HG03139 (cell line): ENCODE measurements at regions not wholly inside any gene's neighbourhood (a gene's known extent, or its start where the extent isn't known, plus 50 kb on each side); places are given as distances from the start of the nearest gene placed in this dataset.
"Not testable (repeated sequence)": the region's sequence is repeated elsewhere in the genome, so short reads cannot be mapped to it uniquely, and the experiment has no call there.

ENCODE experiments used
- ATAC-seq: cut with Tn5 transposase; IDR thresholded peaks from one replicate; pipeline ENCODE4 v1.9.1; 2021; ENCODE audit not compliant: unreplicated experiment

- no peak for ATAC-seq
Measured at GRCh38 chr3:8112587-8112986, 389.0 kb upstream of the LMCD1 start.

DNA sequence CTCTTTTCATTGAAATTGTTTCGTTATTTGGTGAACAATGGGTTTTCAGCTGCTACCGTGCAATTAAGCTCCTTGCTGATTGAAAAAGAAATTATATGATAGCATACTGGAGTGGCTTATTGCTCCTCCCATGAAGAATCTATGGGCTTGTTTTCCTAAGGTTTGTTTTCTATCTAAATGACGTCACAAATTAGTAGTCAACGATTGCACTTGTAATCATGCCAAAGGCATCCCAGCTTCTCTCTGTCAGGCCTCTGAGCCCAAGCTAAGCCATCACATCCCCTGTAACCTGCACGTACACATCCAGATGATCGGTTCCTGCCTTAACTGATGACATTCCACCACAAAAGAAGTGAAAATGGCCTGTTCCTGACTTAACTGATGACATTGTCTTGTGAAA is 388.0 kb upstream of the LMCD1 start:
- no peak for ATAC-seq

DNA sequence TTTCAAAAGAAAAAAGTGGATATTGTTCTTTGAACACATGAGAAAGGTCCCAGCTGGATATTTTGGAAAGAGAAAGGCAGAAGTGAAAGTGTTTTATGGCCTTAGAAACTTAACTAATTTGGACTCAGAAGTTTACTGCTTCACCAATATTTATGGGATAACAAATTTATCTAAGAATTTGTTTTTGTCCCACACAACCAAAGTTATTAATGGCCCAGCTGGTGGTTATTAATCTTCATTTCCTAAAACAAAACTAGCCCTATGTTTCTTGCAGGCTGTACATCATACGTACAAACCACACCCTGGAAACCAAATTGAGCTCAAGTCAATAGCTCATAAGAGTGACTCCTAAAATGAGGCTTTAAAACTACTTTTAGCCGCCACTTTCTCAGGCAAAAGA is 372.9 kb upstream of the LMCD1 start:
- no peak for ATAC-seq

- ATAC-seq, result no peak
Measured at GRCh38 chr3:8136553-8136952, 365.1 kb upstream of the LMCD1 start.

DNA sequence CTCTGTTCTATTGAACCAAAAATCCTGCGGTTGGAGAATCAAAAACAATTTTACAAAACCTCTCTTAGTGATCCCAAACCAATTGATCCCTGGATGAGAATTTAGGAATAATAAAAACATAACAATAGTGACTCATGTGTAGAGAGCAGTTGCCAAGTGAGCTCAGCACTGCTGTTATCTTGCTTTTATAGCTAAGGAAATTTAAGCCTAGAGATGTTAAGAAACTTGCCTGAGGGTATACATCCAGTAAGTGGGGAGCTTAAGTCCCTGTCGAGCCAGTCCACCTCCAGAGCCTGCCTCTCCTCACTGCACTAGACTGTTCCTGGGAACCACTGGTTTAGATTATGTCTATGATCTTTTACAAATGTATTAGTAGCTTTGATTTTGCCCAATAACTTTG is 358.4 kb upstream of the LMCD1 start:
- no peak for ATAC-seq

DNA sequence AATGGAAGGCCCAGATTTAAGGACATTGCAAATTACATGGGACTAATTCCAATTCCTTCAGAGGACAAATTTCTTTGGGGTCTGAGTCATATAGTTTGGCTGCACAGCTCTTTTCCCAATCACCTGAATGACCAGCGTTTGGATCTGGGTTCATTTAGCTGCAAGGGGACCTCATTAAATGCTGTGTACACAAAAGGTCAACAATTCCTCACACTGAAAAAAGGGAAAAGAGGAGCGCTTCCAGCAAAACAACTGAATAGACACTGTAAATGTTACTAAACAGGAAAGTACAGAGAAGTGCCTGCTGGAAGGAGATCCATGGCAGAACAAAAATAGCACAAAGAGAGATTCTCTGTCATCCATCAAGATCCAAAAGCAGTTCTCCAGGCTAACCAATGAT is 356.0 kb upstream of the LMCD1 start:
- ATAC-seq, result no peak

DNA sequence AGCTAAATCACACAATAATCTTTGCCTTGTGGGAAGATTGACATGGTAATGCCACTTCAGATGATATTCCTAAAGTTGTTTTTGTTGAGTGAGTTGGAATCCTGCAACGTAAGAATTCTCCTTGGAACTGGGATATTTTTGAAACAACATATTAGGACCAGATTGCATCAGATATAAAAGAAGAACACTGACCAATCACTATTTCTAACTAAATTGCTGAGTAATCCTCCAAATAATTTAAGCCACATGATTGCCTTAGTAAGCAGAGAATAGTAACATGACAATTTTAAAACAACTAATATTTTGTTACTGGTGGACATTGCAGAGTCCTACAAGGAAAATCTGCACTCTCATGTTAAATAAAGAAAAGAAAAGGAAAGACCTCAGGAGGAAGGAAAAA is 353.9 kb upstream of the LMCD1 start:
- no peak for ATAC-seq

DNA sequence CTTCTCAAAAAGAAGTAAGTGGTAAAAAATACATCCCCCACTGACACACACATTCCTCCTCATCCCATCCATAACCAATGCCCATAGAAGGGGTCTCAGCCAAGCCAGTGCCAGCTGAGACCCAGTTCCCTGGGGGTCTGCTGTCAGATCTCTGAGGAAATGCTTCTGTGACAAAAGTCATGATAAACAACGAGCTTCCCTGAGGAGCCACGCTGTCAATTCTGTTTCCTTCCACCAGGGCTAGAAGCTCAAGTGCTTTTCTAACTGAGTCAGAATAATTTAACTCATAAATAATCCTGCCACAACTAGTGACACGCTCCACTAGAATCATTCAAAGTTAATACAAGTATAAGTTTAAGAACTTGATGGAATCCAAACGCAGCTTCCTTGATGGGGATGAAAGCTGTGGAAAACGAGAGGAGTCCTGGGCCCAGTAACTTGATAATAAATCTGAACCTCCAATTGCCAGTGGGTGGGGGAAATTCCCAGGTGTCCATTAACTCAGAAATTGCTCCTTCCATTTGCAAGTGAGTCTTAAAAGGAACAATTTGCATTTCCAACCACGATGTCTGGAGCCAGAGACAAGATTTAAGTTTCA is 348.7 kb upstream of the LMCD1 start:
- ATAC-seq, result no peak

DNA sequence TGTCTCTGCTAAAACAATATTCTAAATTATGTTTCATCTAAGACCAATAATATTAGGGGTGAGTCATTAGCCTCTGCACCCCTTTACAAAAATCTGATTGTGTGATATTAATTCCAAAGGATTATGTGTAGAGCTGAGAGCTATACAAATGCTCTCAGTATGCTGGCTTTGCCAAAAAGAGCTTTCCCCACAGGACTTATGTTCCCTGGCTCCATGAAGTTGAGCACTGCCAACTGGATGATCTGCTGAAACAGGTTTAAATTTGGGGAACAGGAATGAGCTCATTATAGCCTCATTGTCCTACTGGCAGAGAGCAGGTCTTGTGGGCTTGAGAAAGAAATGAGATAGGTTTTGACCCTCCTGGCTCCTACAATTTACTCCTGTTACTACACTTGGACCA is 347.8 kb upstream of the LMCD1 start:
- no peak for ATAC-seq

- no peak for ATAC-seq
Measured at GRCh38 chr3:8154617-8155016, 347.0 kb upstream of the LMCD1 start.

GRCh38 chr3:8156138-8156537 is 345.5 kb upstream of the LMCD1 start:
- ATAC-seq, result no peak

DNA sequence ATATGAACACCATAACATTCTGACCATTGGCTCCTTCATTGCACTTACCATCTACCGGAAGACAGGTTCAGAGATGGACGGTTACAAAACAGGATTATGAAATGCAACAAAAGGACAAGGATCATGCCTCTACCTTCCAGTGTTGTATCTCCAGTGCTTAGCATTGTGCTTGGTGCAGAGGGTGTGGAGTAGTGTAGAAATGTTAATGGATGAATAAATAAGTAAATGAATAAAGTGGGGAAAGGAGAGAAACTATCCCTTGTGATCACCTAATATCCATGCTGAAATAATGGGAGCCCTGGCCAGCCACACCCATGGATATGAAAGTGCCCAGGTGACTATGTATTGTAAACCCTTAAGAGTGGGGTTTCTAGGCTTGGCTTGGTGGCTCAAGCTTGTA is 344.8 kb upstream of the LMCD1 start:
- ATAC-seq, result no peak

DNA sequence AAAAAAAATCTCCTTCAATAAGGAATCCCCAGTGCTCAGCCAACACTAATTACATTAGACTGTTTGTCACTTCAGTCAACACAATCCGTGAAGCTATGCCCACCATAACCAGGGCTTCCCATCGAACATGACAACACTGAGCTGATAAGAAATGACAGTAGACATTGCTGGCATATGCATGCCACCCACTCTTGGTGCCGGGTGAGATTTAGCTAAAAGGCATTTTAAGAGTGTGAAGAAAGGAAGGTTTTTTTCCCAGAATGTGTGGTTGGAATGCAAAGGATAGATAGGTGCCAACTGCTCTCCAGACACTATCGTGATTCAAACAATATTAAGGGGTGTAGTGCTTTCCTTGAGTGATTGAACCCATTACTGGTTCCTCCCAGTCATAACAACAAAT is 344.0 kb upstream of the LMCD1 start:
- ATAC-seq, result no peak

- ATAC-seq, result no peak
Measured at GRCh38 chr3:8164145-8164544, 337.5 kb upstream of the LMCD1 start.

DNA sequence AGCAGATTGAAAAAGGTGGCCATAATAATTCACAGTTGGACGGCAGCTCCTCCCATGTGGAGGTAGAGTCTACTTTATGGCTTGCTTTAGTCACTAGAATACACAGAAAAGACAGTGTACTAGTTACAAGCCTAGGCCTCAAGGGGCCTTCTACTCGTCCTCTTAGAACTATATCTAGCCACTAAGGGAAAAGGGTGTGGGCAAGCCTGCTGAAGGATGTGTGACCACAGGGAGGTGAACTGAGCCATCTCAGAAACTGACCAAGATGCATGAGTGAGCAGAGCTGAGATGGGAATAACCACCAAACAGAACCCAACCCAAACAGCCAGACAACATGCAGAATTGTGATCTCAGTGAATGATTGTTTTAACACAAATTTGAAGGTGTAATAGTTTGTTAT is 335.6 kb upstream of the LMCD1 start:
- ATAC-seq, result no peak

GRCh38 chr3:8170971-8171508 is 330.6 kb upstream of the LMCD1 start:
- ATAC-seq, result no peak

DNA sequence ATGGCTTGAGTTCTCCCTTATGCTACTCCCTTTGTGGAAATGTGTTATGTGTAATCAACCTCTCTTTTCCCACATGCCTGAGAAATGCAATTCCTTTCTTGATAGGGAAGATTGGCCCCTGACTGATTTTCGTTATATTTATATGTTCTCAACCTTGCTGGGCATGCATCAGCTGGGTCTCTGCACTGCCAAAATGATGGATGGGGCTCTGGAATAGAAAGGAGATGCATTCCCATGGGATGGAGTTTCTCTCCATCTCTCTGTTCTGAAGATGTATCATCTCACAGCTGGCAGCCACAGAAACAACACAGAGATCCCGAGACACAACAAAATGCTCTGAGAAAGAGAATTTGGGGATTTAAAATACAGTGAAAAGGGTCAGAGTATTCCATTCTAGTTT is 327.7 kb upstream of the LMCD1 start:
- ATAC-seq, result no peak

DNA sequence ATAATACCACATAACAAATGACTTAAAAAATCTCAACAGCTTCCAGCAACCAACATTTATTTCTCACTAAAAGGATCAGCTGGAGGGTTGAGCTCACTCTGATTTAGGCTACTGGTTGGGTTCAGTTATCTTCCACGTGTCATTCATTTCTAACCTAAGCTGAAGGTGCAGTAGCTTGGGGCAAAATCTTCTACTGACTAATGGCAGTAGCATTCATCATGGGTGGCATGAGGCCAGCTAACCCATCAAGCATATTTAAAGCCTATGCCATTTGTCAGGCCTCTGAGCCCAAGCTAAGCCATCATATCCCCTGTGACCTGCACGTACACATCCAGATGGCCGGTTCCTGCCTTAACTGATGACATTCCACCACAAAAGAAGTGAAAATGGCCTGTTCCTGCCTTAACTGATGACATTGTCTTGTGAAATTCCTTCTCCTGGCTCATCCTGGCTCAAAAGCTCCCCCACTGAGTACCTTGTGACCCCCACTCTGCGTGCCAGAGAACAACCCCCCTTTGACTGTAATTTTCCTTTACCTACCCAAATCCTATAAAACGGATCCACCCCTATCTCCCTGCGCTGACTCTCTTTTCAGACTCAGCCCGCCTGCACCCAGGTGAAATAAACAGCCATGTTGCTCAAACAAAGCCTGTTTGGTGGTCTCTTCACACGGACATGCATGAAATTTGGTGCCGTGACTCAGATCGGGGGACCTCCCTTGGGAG is 324.7 kb upstream of the LMCD1 start:
- ATAC-seq, result not testable (repeated sequence)

DNA sequence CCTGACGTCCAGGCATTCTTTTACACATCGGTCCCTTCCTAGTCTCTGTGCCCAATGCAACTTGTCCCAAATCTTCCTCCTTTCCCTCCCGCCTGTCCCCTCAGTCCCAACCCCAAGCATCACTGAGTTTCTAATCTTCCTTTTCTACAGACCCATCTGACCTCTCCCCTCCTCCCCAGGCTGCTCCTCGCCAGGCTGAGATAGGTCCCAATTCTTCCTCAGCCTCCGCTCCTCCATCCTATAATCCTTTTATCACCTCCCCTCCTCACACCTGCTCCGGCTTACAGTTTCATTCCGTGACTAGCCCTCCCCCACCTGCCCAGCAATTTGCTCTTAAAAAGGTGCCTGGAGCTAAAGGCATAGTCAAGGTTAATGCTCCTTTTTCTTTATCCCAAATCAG is 323.1 kb upstream of the LMCD1 start:
- ATAC-seq, result not testable (repeated sequence)

DNA sequence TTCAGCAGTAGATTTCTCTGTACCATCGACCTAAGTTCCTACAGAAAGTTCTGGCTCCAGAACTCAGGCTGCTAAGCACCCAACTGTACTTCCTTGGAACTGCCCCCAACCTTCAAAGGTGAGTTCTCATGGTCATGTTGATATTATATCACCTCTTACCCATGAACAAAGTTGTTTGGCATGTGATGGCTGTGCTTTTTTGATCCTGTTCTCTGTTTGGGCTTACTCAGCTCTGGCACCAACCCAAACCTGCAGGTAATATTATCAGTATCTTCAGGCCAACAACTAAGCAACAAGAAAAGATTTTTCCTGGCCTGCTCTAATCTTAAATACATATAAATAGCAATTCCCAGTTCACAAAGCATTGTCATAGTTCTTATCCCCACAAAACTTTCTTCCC is 318.7 kb upstream of the LMCD1 start:
- ATAC-seq, result no peak

DNA sequence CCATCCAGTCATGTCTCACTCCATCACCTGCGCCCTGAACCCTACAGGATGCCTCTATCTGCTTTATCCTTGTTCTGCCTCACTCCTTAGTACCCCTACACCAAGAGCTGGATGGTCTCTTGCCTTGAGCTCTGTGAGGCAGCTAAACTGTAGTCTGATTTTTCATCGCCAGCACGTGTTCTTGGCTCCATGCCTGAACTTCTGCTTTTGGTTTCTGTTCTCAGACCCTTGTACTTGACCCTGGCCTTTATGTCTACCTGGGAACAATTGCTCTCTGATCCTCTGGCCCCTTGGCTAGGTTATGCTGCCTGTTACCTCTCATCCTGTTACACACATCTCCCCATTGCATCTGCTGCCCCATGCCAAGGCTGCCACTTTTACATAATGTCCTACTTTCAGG is 318.0 kb upstream of the LMCD1 start:
- ATAC-seq, result no peak

GRCh38 chr3:8186213-8186612 is 315.4 kb upstream of the LMCD1 start:
- ATAC-seq, result no peak

DNA sequence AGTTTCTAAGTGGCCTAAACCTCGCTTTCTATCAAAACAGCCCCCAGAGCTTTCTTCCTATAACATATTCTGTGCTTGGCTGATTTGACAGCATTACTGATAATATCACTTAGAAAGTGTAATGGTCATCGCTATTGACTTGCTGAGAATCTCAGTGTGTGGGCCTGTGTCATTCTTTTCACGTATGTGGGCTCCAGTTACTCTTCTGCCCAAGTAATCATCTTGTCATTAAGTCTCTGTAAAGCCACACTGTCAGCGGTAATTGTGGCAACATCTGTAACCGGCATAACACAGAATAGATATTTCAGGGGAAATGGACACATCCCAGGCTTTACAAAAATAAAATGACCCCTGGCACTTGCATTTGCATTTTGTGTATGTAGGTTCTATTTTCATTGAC is 313.6 kb upstream of the LMCD1 start:
- no peak for ATAC-seq
